ENCODE measurements at regions not wholly inside any gene's neighbourhood (a gene's known extent, or its start where the extent isn't known, plus 50 kb on each side); places are given as distances from the start of the nearest gene placed in this dataset.
"Not testable (repeated sequence)": the region's sequence is repeated elsewhere in the genome, so short reads cannot be mapped to it uniquely, and the experiment has no call there.

- H3K4me1 ChIP-seq = peaks cover 6% of the 10 kb centered on the region
- ATAC-seq (peak in 1 of 2 donors; percentile 7), DNase-seq (peak; percentile 51)
- peak overlapping the region; percentile 26 for H3K27ac ChIP-seq
- peak overlapping the region; percentile 82 for H3K4me3 ChIP-seq
- no peaks in the 10 kb centered on the region for H3K36me3 ChIP-seq
- no peak for TF ChIP-seq CTCF (IDR thresholded peaks at IDR 0.05)
- no peaks in the 10 kb centered on the region for H3K9me3 ChIP-seq
- peaks cover under 1% of the 10 kb centered on the region for H3K27me3 ChIP-seq (ENCODE audit: low read depth)
- intact Hi-C loops (cut with DNase I) = no loop called here
Measured at GRCh38 chr1:161439280-161440232, 65.7 kb upstream of the FCGR2A start.

GRCh38 chr1:161433191-161433590 is 65.5 kb upstream of the CFAP126 start:
- ATAC-seq; H3K4me1 ChIP-seq; H3K36me3 ChIP-seq; H3K9me3 ChIP-seq; H3K27ac ChIP-seq; intact Hi-C loops (cut with DNase I); H3K4me3 ChIP-seq; DNase-seq; H3K27me3 ChIP-seq (ENCODE audit: low read depth): not testable (repeated sequence)

GRCh38 chr1:161432091-161432490 is 64.4 kb upstream of the CFAP126 start:
- no peak overlapping the region for H3K4me3 ChIP-seq
- H3K27ac ChIP-seq = no peak overlapping the region
- H3K4me1 ChIP-seq = no peaks in the 10 kb centered on the region
- ATAC-seq = no peak
- no peak for DNase-seq
- H3K9me3 ChIP-seq = no peaks in the 10 kb centered on the region
- intact Hi-C loops (cut with DNase I) = no loop called here
- H3K36me3 ChIP-seq = no peaks in the 10 kb centered on the region
- TF ChIP-seq CTCF (IDR thresholded peaks at IDR 0.05) = no peak
- H3K27me3 ChIP-seq (ENCODE audit: low read depth) = no peaks in the 10 kb centered on the region

GRCh38 chr1:161427733-161428516 is 60.2 kb upstream of the CFAP126 start:
- Histone ChIP-seq H3K4me1 (no peaks in the 10 kb centered on the region), H3K36me3 (no peaks in the 10 kb centered on the region), H3K27ac (peak overlapping the region; percentile 24), H3K9me3 (no peaks in the 10 kb centered on the region), H3K4me3 (peak overlapping the region; percentile 2), H3K27me3 (ENCODE audit: low read depth) (no peaks in the 10 kb centered on the region)
- ATAC-seq (peak; percentile 63 to 90), DNase-seq (no peak)
- intact Hi-C loops (cut with DNase I) = no loop called here
- TF ChIP-seq CTCF (IDR thresholded peaks at IDR 0.05) = no peak

- H3K27ac ChIP-seq; DNase-seq; H3K27me3 ChIP-seq (ENCODE audit: low read depth); H3K4me1 ChIP-seq; H3K9me3 ChIP-seq; H3K36me3 ChIP-seq; H3K4me3 ChIP-seq; intact Hi-C loops (cut with DNase I); ATAC-seq: not testable (repeated sequence)
Measured at GRCh38 chr1:161422914-161423313, 55.2 kb upstream of the CFAP126 start.

GRCh38 chr1:161421456-161421855 is 53.8 kb upstream of the CFAP126 start:
- H3K4me1 ChIP-seq = no peaks in the 10 kb centered on the region
- no peak overlapping the region for H3K27ac ChIP-seq
- no peak for TF ChIP-seq CTCF (IDR thresholded peaks at IDR 0.05)
- no peak for ATAC-seq
- H3K36me3 ChIP-seq = no peaks in the 10 kb centered on the region
- no peak overlapping the region for H3K4me3 ChIP-seq
- intact Hi-C loops (cut with DNase I) = no loop called here
- no peaks in the 10 kb centered on the region for H3K27me3 ChIP-seq (ENCODE audit: low read depth)
- no peaks in the 10 kb centered on the region for H3K9me3 ChIP-seq
- no peak for DNase-seq
